Panc1 (cell line): ENCODE measurements at regions not wholly inside any gene's neighbourhood (a gene's known extent, or its start where the extent isn't known, plus 50 kb on each side); places are given as distances from the start of the nearest gene placed in this dataset.

ENCODE experiments used
- ATAC-seq: fragments of 200-7000 bp; cut with Tn5 transposase; 2 replicates; pipeline ENCODE4 v1.9.1; 2020; ENCODE audit warnings: mild to moderate bottlenecking, moderate library complexity
- BruUV-seq: library from RNA; stranded (reverse); fragments of 400-500 nt; replicated peaks from 2 replicates; lab custom pipeline; 2021; lab: Mats Ljungman, UMichigan
- CTCF ChIA-PET: fragments of 300-600 bp; sonication (Branson Sonifier 250); formaldehyde crosslinking; loops from one replicate; lab custom pipeline; 2022; ENCODE audit warnings: antibody characterized with exemption; lab: Charles Lee
- POLR2A ChIA-PET: fragments of 300-600 bp; sonication (Branson Sonifier 250); formaldehyde crosslinking; loops from one replicate; lab custom pipeline; 2022; ENCODE audit warnings: antibody characterized with exemption; lab: Charles Lee
- DNase-seq: peaks from one replicate; pipeline ENCODE4 v3.0.0-alpha.2; 2010; ENCODE audit warnings: low read depth, low spot score
- H3K27ac ChIP-seq: 2 replicates; pipeline ENCODE4 v1.5.1; 2011; ENCODE audit warnings: mild to moderate bottlenecking, low read length, inconsistent platforms
- H3K27me3 ChIP-seq: fragments of 200-500 bp; sonication (Bioruptor generic); 2 replicates; pipeline ENCODE4 v1.6.0; 2014; ENCODE audit warnings: low read length, inconsistent platforms; ENCODE audit not compliant: control insufficient read depth, insufficient read depth
- H3K36me3 ChIP-seq: fragments of 200-500 bp; sonication (Bioruptor generic); 2 replicates; pipeline ENCODE4 v1.5.1; 2014; ENCODE audit warnings: inconsistent platforms, mild to moderate bottlenecking, low read length, moderate library complexity; ENCODE audit not compliant: control insufficient read depth, insufficient read depth
- H3K4me1 ChIP-seq: 2 replicates; pipeline ENCODE4 v1.5.1; 2011; ENCODE audit warnings: inconsistent platforms, mild to moderate bottlenecking, low read length, moderate library complexity; ENCODE audit not compliant: control insufficient read depth, insufficient read depth
- H3K4me3 ChIP-seq, 2 experiments: 2 replicates each; pipeline ENCODE4 v1.5.1; 2011 to 2012; ENCODE audit warnings: low read depth in 2 of 2, low read length in 2 of 2, mild to moderate bottlenecking in 2 of 2, inconsistent platforms in 1 of 2, moderate library complexity in 1 of 2
- H3K9me3 ChIP-seq: fragments of 200-500 bp; sonication (Bioruptor generic); 2 replicates; pipeline ENCODE4 v1.5.1; 2014; ENCODE audit warnings: low read depth, mild to moderate bottlenecking, inconsistent platforms, low read length, moderate library complexity; ENCODE audit not compliant: control insufficient read depth, insufficient read depth
- CTCF ChIP-seq: fragments of 450-650 bp; IDR thresholded peaks from 2 replicates; pipeline ENCODE4 v1.5.1; 2017; ENCODE audit warnings: mild to moderate bottlenecking
- POLR2AphosphoS5 ChIP-seq: IDR thresholded peaks from 2 replicates; pipeline ENCODE4 v1.6.1; 2012; ENCODE audit warnings: mild to moderate bottlenecking, low read depth, low read length, moderate library complexity
- REST ChIP-seq, 2 experiments: IDR thresholded peaks; 2 replicates each; pipeline ENCODE4 v1.6.1; 2011 to 2012; ENCODE audit warnings: low read depth in 2 of 2, control low read depth in 1 of 2, low read length in 1 of 2, mild to moderate bottlenecking in 1 of 2, moderate library complexity in 1 of 2; ENCODE audit not compliant: insufficient read depth in 1 of 2
- SIN3A ChIP-seq: IDR thresholded peaks from 2 replicates; pipeline ENCODE4 v1.6.1; 2012; ENCODE audit warnings: low read depth, mild to moderate bottlenecking, low read length, moderate library complexity, borderline replicate concordance; ENCODE audit not compliant: insufficient read depth
- TCF7L2 ChIP-seq: IDR thresholded peaks from 2 replicates; pipeline ENCODE4 v1.6.1; 2011; ENCODE audit warnings: mild to moderate bottlenecking, low read depth, low read length, inconsistent platforms
- in situ Hi-C: cut with HindIII; loops from 2 replicates; pipeline ENCODE4 v1.10.0; 2016; ENCODE audit warnings: low sequenced_read_pairs, low pct_unique_long_range_greater_than_20kb
- intact Hi-C: fragments of 100-400 bp; cut with micrococcal nuclease; formaldehyde crosslinking; loops from one replicate; pipeline ENCODE4 v1.10.0; 2022; ENCODE audit not compliant: unreplicated experiment

GRCh38 chr3:90011596-90011995 is 904.2 kb downstream of the EPHA3 start:
- CTCF ChIA-PET, result no interaction called here
- ATAC-seq, result no peak
- no TSS peak for BruUV-seq
- Histone ChIP-seq H3K27ac (no peak overlapping the region), H3K4me3 (no peak overlapping the region), H3K27me3 (no peaks in the 10 kb centered on the region), H3K4me1 (no peaks in the 10 kb centered on the region), H3K9me3 (no peaks in the 10 kb centered on the region), H3K36me3 (no peaks in the 10 kb centered on the region)
- no peak for TF ChIP-seq SIN3A
- no peak for TF ChIP-seq REST (IDR thresholded peaks at IDR 0.05; ENCODE audit: insufficient read depth in 1 of 2, low read depth in 2 of 2, low read length in 1 of 2)
- TF ChIP-seq POLR2AphosphoS5, result no peak
- TF ChIP-seq TCF7L2, result no peak
- TF ChIP-seq CTCF, result no peak
- DNase-seq, result no peak
- POLR2A ChIA-PET, result interaction anchor here (0.6 kb wide), 1 partner anchor 99 kb away, joined by 4 read pairs; no protein-coding TSS in a partner anchor
- intact Hi-C loops (no loop called here), in situ Hi-C loops (no loop called here)

GRCh38 chr3:90011996-90012395 is 904.6 kb downstream of the EPHA3 start:
- H3K9me3 ChIP-seq, result no peaks in the 10 kb centered on the region
- H3K27ac ChIP-seq, result no peak overlapping the region
- in situ Hi-C loops (no loop called here), intact Hi-C loops (no loop called here)
- BruUV-seq, result no TSS peak
- H3K4me1 ChIP-seq, result no peaks in the 10 kb centered on the region
- ChIA-PET POLR2A (no interaction called here), CTCF (no interaction called here)
- no peak overlapping the region for H3K4me3 ChIP-seq
- DNase-seq (no peak), ATAC-seq (no peak)
- H3K27me3 ChIP-seq, result no peaks in the 10 kb centered on the region
- no peaks in the 10 kb centered on the region for H3K36me3 ChIP-seq
- TF ChIP-seq CTCF, result no peak
- no peak for TF ChIP-seq POLR2AphosphoS5
- no peak for TF ChIP-seq SIN3A
- no peak for TF ChIP-seq REST (IDR thresholded peaks at IDR 0.05; ENCODE audit: insufficient read depth in 1 of 2, low read depth in 2 of 2, low read length in 1 of 2)
- no peak for TF ChIP-seq TCF7L2
